Dermis microvascular lymphatic vessel endothelial cell (primary cell): ENCODE measurements at regions not wholly inside any gene's neighbourhood (a gene's known extent, or its start where the extent isn't known, plus 50 kb on each side); places are given as distances from the start of the nearest gene placed in this dataset.

Experiments used
- DNase-seq, 2 donors: peaks; one replicate each; pipeline versions ENCODE4 v3.0.0 to v3.0.0-alpha.2; 2010; ENCODE audit warnings: low read depth in 2 of 2

DNA sequence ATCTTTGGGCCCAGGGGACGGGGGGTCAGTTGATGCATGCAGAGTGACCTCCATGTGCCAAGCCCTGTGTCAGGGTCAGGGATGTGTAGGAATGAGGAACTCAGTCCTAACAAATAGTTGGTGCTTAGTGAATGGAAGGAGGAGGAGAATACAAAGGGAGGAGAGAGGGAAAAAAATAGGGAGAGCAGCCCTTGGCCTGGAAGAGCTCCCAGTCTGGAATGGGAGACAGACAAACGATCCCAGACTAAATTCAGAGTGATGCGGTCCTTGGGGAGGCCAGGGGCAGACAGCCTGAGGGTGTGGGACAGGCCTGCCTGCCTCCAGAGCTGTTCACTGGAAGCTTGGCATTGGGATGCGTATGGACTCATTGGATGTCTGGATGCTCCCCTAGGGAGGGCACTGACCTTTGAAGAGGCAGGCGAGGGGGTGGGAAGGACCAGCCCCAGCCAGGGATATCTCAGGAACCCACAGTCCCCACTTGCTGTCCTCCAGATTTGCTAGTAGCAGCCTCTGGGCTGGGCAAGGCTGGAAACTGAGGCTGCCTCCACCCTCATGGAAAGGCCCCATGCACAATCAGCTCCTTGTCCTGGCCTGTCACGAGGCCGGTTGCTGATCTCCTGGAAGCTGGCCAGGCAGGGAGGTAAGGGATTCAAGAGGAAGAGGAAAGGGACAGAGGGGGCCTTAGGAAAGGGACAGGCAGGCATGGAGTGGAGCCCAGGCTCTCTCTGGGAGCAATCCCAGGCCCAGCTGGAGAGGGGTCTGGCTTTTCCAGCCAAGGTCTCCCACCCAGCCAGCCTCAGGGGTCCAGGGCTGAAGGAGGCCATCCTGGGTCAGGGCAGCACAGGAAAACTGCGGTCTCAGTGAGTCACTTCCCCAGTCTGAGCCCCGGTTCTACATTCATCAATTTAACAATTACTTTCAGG is 69.0 kb upstream of the GGTA1 start:
- peak in 1 of 2 donors; percentile 24 for DNase-seq

- DNase-seq, result no peak
These were observed 69.6 kb upstream of the GGTA1 start for GRCh38 chr9:121569266-121569648.

GRCh38 chr9:121572581-121572980 is 72.9 kb upstream of the GGTA1 start:
- no peak for DNase-seq

DNA sequence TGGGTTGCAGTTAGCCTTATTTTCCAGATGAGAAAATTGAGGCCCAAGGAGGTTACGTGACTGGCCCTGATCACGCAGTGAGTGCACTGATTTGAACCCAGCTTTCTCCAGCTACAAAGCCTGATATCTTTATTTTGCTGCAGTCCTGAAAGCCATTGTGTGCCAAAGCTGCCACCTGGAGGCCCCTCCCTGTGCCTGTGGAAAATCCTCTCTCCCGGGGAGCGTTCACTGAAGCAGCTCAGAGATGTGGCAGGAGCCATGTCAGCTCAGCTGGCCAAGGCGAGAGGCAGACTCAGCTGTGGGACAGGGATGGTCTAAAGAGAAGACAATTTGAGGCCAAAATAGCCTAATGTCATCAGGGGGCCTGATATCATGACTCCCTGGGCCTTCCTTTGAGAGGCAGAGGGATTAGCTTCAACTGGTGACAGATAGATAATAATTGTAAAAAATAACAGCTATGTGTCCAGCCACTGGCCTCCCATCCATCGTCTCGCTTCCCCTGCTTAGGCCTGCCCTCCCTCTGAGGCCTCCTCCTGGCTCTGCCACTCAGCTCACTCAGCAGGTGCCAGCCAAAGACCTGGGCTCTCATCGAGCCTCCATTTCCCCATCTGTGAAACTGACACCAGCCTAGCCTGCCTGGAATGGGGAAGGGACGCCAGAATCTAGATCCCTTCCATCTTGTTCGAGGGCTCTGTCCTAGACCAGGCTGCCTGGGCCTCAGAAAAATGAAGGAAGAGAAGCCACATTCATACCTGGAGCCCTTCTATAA is 74.3 kb upstream of the GGTA1 start:
- DNase-seq, result no peak

DNA sequence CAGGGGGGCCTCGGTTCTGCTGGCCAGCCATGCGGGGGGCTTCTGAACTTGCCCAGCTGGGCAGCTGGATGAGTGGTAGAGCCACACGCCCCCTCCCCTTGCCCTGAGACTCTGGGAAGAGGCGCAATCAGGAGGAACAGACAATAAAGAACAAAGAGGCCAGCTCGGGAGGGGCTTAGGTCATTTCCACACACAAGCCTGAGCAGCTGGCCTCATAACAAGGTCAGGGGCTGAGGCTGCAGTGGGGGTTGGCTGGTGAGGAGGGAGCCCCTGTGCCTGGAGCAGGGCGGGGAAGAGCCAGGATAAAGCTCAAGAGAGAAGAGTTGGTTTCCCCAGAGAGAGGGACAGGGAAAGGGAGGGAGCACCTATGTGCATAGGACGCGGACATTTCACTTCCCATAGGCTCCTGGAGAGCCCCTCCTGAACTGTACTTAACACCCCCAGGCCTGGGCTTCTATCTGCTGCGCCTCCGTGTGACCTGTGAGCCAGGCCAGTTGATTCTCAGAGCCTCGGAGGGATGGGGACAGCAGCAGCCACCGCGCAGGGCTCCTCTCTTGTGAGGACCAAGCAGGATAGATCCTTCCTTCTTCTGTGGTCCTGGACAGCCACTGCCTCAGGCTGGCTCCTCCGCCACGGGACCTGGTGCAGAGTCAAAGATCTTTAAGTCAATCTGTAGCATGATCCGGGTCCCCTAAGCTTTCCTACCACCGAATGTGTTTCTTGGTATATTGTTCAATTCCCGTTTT is 75.3 kb upstream of the GGTA1 start:
- no peak for DNase-seq

DNA sequence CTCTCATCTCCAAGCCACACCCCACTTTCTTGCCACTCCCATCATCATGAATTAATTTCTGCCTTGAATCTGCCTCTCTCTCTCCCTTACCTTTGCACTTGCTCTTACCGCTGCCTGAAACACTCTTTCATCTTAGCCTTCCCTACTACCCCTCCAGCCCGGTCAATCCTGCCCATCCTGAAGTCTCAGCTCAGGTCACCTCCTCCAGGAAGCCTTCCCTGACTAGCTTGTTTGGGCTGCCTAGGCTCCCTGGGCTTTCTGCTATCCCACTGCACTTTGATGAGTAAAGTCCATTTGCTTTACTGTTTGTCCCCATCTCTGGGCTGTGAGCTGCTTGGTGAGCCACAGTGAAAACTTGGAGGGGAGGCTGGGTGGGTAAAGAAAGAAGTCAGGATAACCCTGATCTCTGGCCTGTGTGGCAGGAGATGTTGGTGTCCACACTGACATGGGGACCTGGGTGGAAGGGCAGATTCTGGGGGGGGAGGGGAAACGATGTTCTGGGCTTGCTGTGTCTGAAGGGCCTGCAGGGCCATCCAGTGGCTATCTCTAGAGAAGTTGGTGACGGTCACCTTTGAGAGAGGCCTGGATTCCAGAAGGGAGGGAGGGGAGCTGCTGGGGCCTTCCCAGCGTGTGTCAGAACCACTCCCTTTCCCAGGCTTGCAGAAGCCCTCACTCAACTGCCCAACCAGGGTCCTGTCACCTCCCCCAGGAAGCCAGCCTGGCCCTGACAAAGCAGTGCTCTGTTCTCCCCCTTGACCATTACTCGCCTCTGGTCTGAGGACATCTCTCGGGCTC is 75.0 kb upstream of the DAB2IP start:
- DNase-seq, result no peak

- no peak for DNase-seq
These were observed 74.3 kb upstream of the DAB2IP start for GRCh38 chr9:121577166-121577565.

GRCh38 chr9:121577572-121577971 is 73.9 kb upstream of the DAB2IP start:
- DNase-seq, result no peak

- DNase-seq, result no peak
These were observed 69.4 kb upstream of the DAB2IP start for GRCh38 chr9:121581786-121582600.

GRCh38 chr9:121582641-121583040 is 68.8 kb upstream of the DAB2IP start:
- peak; percentile 36 to 52 for DNase-seq

- no peak for DNase-seq
These were observed 67.0 kb upstream of the DAB2IP start for GRCh38 chr9:121584421-121584820.

- DNase-seq, result no peak
These were observed 63.6 kb upstream of the DAB2IP start for GRCh38 chr9:121587863-121588262.

DNA sequence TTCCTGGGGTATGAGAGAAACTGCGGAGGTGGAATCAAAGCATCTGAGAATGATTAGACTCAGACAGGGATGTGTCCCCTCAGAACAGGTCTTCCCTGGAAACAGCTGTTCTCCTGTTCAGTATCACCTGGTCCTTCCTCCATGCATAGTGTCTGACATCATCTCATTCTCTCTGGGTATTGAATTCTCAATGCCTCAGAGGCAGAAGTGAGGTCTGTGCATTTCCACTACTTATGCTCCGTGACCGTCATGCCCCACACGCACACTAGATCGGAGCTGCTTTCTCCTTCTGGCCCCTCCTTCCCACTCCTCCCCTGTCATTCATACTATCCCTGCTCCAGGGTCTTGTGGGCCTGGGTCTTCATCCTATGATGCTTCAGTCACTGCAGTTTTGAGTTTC is 61.4 kb upstream of the DAB2IP start:
- DNase-seq, result no peak

DNA sequence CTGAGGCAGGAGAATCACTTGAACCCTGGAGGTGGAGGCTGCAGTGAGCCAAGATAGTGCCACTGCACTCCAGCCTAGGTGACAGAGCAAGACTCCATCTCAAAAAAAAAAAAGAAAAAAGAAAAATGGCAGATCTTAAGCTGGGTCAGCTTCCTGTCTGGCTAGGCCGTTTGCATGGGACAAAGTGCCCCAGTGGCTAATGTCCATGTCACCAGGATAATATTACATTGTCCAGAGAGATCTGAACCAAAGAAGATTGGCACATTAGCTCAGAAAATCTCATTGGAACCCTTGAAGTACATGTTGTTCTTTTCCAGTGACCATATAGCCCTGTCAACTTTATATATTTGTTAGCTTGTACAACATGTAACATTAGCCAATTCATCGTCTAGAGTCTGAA is 59.2 kb upstream of the DAB2IP start:
- no peak for DNase-seq

GRCh38 chr9:121593066-121593465 is 58.4 kb upstream of the DAB2IP start:
- no peak for DNase-seq

GRCh38 chr9:121596515-121596914 is 54.9 kb upstream of the DAB2IP start:
- no peak for DNase-seq

- no peak for DNase-seq
These were observed 53.7 kb upstream of the DAB2IP start for GRCh38 chr9:121597698-121598166.

- peak in 1 of 2 donors; percentile 14 for DNase-seq
These were observed 53.1 kb upstream of the DAB2IP start for GRCh38 chr9:121598167-121598964.
